NT2/D1 (cell line): ENCODE measurements at regions not wholly inside any gene's neighbourhood (a gene's known extent, or its start where the extent isn't known, plus 50 kb on each side); places are given as distances from the start of the nearest gene placed in this dataset.
"Not testable (repeated sequence)": the region's sequence is repeated elsewhere in the genome, so short reads cannot be mapped to it uniquely, and the experiment has no call there.

ENCODE experiments used
- DNase-seq: peaks from one replicate; pipeline ENCODE4 v3.0.0-alpha.2; 2011; ENCODE audit warnings: low read depth, low spot score
- H3K27me3 ChIP-seq: 2 replicates; pipeline ENCODE4 v1.6.0; 2011; ENCODE audit warnings: mild to moderate bottlenecking; ENCODE audit not compliant: insufficient read length, insufficient read depth
- H3K36me3 ChIP-seq: 2 replicates; pipeline ENCODE4 v1.6.1; 2011; ENCODE audit warnings: mild to moderate bottlenecking, low read length, mixed read lengths; ENCODE audit not compliant: insufficient read depth, insufficient read length
- H3K4me1 ChIP-seq: 2 replicates; pipeline ENCODE4 v1.5.1; 2011; ENCODE audit not compliant: insufficient read depth, insufficient read length
- H3K4me3 ChIP-seq: 2 replicates; pipeline ENCODE4 v1.5.1; 2011; ENCODE audit warnings: low read depth; ENCODE audit not compliant: insufficient read length
- H3K9ac ChIP-seq: 2 replicates; pipeline ENCODE4 v1.6.0; 2011; ENCODE audit warnings: low read depth; ENCODE audit not compliant: insufficient read length
- H3K9me3 ChIP-seq: 2 replicates; pipeline ENCODE4 v1.5.1; 2011; ENCODE audit warnings: mild to moderate bottlenecking, low read length; ENCODE audit not compliant: insufficient read depth
- SUZ12 ChIP-seq: IDR thresholded peaks from 2 replicates; pipeline ENCODE4 v1.6.1; 2011; ENCODE audit not compliant: insufficient read length, insufficient read depth; ENCODE audit errors: extremely low read depth
- YY1 ChIP-seq: IDR thresholded peaks from 2 replicates; pipeline ENCODE4 v1.6.1; 2011; ENCODE audit not compliant: insufficient read length, insufficient read depth
- ZNF274 ChIP-seq: IDR thresholded peaks from 2 replicates; pipeline ENCODE4 v1.6.1; 2011; ENCODE audit warnings: mild to moderate bottlenecking, low read depth, low read length

- Histone ChIP-seq H3K27me3 (no peaks in the 10 kb centered on the region), H3K4me1 (peaks cover 2% of the 10 kb centered on the region), H3K4me3 (no peak overlapping the region), H3K9ac (no peak overlapping the region), H3K36me3 (no peaks in the 10 kb centered on the region), H3K9me3 (no peaks in the 10 kb centered on the region)
- no peak for DNase-seq
- TF ChIP-seq ZNF274 (no peak), YY1 (no peak), SUZ12 (no peak)
Measured at GRCh38 chr1:166307261-166308188, 140.7 kb upstream of the FAM78B start.

DNA sequence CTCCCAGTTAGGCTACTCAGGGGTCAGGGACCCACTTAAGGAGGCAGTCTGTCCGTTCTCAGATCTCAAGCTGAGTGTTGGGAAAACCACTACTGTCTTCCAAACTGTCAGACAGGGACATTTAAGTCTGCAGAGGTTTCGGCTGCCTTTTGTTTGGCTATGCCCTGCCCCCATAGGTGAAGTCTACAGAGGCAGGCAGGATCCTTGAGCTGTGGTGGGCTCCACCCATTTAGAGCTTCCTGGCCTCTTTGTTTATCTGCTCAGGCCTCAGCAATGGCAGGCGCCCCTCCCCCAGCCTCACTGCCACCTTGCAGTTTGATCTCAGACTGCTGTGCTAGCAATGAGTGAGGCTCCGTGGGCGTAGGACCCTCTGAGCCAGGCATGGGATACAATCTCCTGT lies 149.5 kb upstream of the FAM78B start:
- peak; percentile 21 for TF ChIP-seq YY1
- peak overlapping the region; percentile 44 for H3K9ac ChIP-seq
- H3K36me3 ChIP-seq, H3K9me3 ChIP-seq, H3K27me3 ChIP-seq, H3K4me3 ChIP-seq, H3K4me1 ChIP-seq: not testable (repeated sequence)
- peak; percentile 81 for DNase-seq

DNA sequence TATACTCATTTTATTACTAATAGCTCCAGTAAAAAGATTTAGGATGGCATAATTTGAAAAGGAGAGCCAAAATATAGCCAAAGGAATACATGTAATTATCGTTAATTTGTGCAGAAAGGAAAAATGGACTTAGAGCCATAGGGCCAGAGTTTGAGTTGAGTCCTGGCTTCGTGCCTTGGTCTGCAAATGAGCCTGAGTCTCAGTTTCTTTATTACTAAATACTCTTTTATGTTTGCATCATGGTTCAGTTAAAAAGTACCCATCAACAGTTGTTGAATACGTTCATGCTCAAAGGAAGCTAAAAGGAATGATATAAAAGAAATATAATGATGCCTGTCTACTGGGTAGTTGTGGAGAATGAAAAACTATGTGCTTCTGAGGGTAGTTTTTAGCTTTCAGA lies 155.7 kb upstream of the FAM78B start:
- no peak overlapping the region for H3K9ac ChIP-seq
- H3K4me3 ChIP-seq: no peak overlapping the region
- no peaks in the 10 kb centered on the region for H3K9me3 ChIP-seq
- H3K4me1 ChIP-seq: no peaks in the 10 kb centered on the region
- no peaks in the 10 kb centered on the region for H3K27me3 ChIP-seq
- TF ChIP-seq ZNF274 (no peak), SUZ12 (no peak), YY1 (no peak)
- no peaks in the 10 kb centered on the region for H3K36me3 ChIP-seq
- no peak for DNase-seq

- H3K9me3 ChIP-seq: no peaks in the 10 kb centered on the region
- H3K36me3 ChIP-seq: no peaks in the 10 kb centered on the region
- no peak for DNase-seq
- no peak overlapping the region for H3K4me3 ChIP-seq
- no peak overlapping the region for H3K9ac ChIP-seq
- no peaks in the 10 kb centered on the region for H3K27me3 ChIP-seq
- no peaks in the 10 kb centered on the region for H3K4me1 ChIP-seq
- TF ChIP-seq YY1: no peak
- TF ChIP-seq ZNF274: no peak
- TF ChIP-seq SUZ12: no peak
Measured at GRCh38 chr1:166327886-166328285, 161.1 kb upstream of the FAM78B start.

- no peaks in the 10 kb centered on the region for H3K36me3 ChIP-seq
- TF ChIP-seq SUZ12 (no peak), YY1 (no peak), ZNF274 (no peak)
- no peak for DNase-seq
- no peaks in the 10 kb centered on the region for H3K9me3 ChIP-seq
- no peak overlapping the region for H3K9ac ChIP-seq
- H3K27me3 ChIP-seq: no peaks in the 10 kb centered on the region
- no peaks in the 10 kb centered on the region for H3K4me1 ChIP-seq
- no peak overlapping the region for H3K4me3 ChIP-seq
Measured at GRCh38 chr1:166328956-166329355, 162.2 kb upstream of the FAM78B start.

- no peak for DNase-seq
- no peak overlapping the region for H3K9ac ChIP-seq
- H3K9me3 ChIP-seq: no peaks in the 10 kb centered on the region
- no peaks in the 10 kb centered on the region for H3K36me3 ChIP-seq
- no peaks in the 10 kb centered on the region for H3K4me1 ChIP-seq
- TF ChIP-seq SUZ12 (no peak), YY1 (no peak), ZNF274 (no peak)
- H3K4me3 ChIP-seq: no peak overlapping the region
- H3K27me3 ChIP-seq: no peaks in the 10 kb centered on the region
Measured at GRCh38 chr1:166330096-166330495, 163.3 kb upstream of the FAM78B start.

- Histone ChIP-seq H3K4me1 (no peaks in the 10 kb centered on the region), H3K27me3 (no peaks in the 10 kb centered on the region)
Measured at GRCh38 chr1:166338105-166338504, 171.3 kb upstream of the FAM78B start.

More at GRCh38 chr1:166338105-166338504, 171.3 kb upstream of the FAM78B start:
- no peak overlapping the region for H3K9ac ChIP-seq
- H3K36me3 ChIP-seq: no peaks in the 10 kb centered on the region
- H3K9me3 ChIP-seq: peaks cover 9% of the 10 kb centered on the region; the same call in 1 of the 2 replicates
- no peak for DNase-seq
- TF ChIP-seq YY1 (no peak), SUZ12 (no peak), ZNF274 (no peak)
- H3K4me3 ChIP-seq: no peak overlapping the region
